Thyroid gland (tissue), 4 donors: ENCODE measurements at regions not wholly inside any gene's neighbourhood (a gene's known extent, or its start where the extent isn't known, plus 50 kb on each side); places are given as distances from the start of the nearest gene placed in this dataset.
A peak's percentile ranks its signal among the peaks of the same experiment; 100 is the strongest.

Experiments
- DNase-seq, 2 donors: peaks; one replicate each; pipeline ENCODE4 v3.0.0-alpha.2; 2019
- H3K27ac ChIP-seq, 3 donors: fragments of 200-600 bp; sonication (generic); 1 replicate in 2 of 3; 2 replicates in 1 of 3; pipeline ENCODE4 v1.5.1; 2016 to 2019; ENCODE audit warnings: mild to moderate bottlenecking in 1 of 3, moderate library complexity in 1 of 3
- H3K27me3 ChIP-seq: fragments of 200-600 bp; sonication (generic); one replicate; pipeline ENCODE4 v1.5.1; 2019
- H3K36me3 ChIP-seq, 2 donors: fragments of 200-600 bp; sonication (generic); one replicate each; pipeline ENCODE4 v1.5.1; 2016 to 2019
- H3K4me1 ChIP-seq, 2 donors: fragments of 200-600 bp; sonication (generic); one replicate each; pipeline ENCODE4 v1.5.1; 2017 to 2019
- H3K4me3 ChIP-seq, 3 donors: fragments of 200-600 bp; sonication (generic); replicated peaks in 1 of 3; 1 replicate in 2 of 3; 2 replicates in 1 of 3; pipeline ENCODE4 v1.5.1; 2016; ENCODE audit warnings: mild to moderate bottlenecking in 1 of 3
- H3K9me3 ChIP-seq: fragments of 200-600 bp; sonication (generic); one replicate; pipeline ENCODE4 v1.5.1; 2017
- POLR2A ChIP-seq, 2 donors: fragments of 450-650 bp; IDR thresholded peaks; one replicate each; pipeline ENCODE4 v1.6.1; 2017; ENCODE audit warnings: antibody characterized with exemption in 2 of 2, mild to moderate bottlenecking in 2 of 2, moderate library complexity in 1 of 2
- WGBS, 2 donors: methylation state at CpG; one replicate each; pipeline ENCODE4 v1.1.5; 2017; 5-methylcytosine and 5-hydroxymethylcytosine counted together
- intact Hi-C: fragments of 100-400 bp; cut with DNase I; formaldehyde crosslinking; loops from one replicate; pipeline ENCODE4 v1.15.1; 2023
- TF ChIP-seq, protein P1 (sequence below), 6 experiments: fragments of 200-600 bp in 3 of 6; fragments of 450-650 bp in 3 of 6; sonication (generic) in 3 of 6; IDR thresholded peaks; one replicate each; pipeline ENCODE4 v1.5.1; 2016 to 2019; ENCODE audit warnings: antibody characterized with exemption in 6 of 6, mild to moderate bottlenecking in 2 of 6, inconsistent platforms in 1 of 6, moderate library complexity in 1 of 6

DNA sequence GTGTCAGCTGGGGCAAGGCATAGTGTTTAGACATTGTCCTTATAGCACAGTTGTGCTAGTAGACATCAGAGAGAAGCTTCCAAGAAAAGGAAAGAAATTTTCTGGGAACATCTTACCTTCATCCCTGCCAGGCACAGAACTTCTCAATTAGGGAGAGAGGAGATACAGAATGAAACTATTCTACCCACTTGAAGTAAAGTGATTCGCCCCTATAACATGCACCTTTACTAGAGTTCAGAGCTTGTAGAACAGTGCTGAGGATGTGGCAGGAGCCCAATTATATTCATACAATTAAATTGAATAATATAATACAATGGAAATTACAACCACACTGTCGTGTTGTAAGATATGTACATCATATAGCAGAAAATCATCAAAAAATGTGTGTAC is 1063.9 kb upstream of the CITED2 start:
- H3K4me3 ChIP-seq, result no peak overlapping the region
- TF ChIP-seq, protein P1, sequence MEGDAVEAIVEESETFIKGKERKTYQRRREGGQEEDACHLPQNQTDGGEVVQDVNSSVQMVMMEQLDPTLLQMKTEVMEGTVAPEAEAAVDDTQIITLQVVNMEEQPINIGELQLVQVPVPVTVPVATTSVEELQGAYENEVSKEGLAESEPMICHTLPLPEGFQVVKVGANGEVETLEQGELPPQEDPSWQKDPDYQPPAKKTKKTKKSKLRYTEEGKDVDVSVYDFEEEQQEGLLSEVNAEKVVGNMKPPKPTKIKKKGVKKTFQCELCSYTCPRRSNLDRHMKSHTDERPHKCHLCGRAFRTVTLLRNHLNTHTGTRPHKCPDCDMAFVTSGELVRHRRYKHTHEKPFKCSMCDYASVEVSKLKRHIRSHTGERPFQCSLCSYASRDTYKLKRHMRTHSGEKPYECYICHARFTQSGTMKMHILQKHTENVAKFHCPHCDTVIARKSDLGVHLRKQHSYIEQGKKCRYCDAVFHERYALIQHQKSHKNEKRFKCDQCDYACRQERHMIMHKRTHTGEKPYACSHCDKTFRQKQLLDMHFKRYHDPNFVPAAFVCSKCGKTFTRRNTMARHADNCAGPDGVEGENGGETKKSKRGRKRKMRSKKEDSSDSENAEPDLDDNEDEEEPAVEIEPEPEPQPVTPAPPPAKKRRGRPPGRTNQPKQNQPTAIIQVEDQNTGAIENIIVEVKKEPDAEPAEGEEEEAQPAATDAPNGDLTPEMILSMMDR (IDR thresholded peaks at IDR 0.05), result no peak
- TF ChIP-seq POLR2A (IDR thresholded peaks at IDR 0.05), result no peak
- intact Hi-C loops, result no loop called here
- H3K4me1 ChIP-seq, result peaks cover 0 to 12% of the 10 kb centered on the region in 2 donors
- H3K27me3 ChIP-seq, result no peaks in the 10 kb centered on the region
- H3K27ac ChIP-seq, result peak overlapping the region in 1 of 3 donors; percentile 12
- DNase-seq, result no peak
- WGBS, 2 donors, result 95 to 97% methylated on average over 2 of the region's 2 CpGs
- H3K36me3 ChIP-seq, result no peaks in the 10 kb centered on the region
- H3K9me3 ChIP-seq, result no peaks in the 10 kb centered on the region

DNA sequence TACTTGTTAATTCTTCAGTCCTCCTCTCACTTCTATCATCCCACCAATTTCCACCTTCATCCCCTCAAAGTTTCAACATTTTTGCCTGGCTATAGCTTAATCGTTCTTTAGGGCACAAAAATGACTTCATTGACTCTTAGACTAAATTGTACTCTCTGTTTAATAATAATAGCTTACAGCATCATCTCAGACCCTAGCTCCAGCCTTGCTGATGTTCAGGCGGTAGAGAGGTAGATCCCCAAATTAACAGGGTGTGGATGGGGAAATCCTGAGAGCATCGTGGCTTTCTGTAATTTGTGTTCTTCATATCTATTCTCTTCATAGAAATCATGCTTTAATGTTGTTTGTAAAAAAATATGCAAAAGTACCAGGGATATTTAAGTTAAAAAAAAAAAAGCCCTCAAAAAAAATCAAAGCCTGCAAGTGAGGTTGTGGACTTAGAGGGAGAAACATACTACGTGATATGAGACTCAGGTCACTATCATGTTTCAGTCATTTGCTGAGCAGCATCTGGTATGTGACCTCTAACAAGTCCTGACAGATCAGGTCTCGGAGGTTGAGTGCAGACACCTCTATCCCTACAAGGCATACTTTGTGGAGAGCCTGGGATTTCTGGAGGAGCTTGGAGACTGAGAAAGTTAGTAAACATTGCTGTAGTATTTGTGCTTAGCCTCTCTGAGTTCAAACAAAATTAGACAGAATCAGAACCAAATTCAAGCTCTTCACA is 1063.3 kb upstream of the CITED2 start:
- Histone ChIP-seq H3K4me3 (no peak overlapping the region), H3K27me3 (no peaks in the 10 kb centered on the region), H3K9me3 (no peaks in the 10 kb centered on the region), H3K36me3 (no peaks in the 10 kb centered on the region), H3K4me1 (peaks cover 0 to 12% of the 10 kb centered on the region in 2 donors), H3K27ac (peak overlapping the region in 1 of 3 donors; percentile 12)
- 89 to 93% methylated on average over 5 of the region's 5 CpGs for WGBS, 2 donors
- intact Hi-C loops, result no loop called here
- no peak for DNase-seq
- TF ChIP-seq, protein P1 (IDR thresholded peaks at IDR 0.05), result no peak
- TF ChIP-seq POLR2A (IDR thresholded peaks at IDR 0.05), result no peak

DNA sequence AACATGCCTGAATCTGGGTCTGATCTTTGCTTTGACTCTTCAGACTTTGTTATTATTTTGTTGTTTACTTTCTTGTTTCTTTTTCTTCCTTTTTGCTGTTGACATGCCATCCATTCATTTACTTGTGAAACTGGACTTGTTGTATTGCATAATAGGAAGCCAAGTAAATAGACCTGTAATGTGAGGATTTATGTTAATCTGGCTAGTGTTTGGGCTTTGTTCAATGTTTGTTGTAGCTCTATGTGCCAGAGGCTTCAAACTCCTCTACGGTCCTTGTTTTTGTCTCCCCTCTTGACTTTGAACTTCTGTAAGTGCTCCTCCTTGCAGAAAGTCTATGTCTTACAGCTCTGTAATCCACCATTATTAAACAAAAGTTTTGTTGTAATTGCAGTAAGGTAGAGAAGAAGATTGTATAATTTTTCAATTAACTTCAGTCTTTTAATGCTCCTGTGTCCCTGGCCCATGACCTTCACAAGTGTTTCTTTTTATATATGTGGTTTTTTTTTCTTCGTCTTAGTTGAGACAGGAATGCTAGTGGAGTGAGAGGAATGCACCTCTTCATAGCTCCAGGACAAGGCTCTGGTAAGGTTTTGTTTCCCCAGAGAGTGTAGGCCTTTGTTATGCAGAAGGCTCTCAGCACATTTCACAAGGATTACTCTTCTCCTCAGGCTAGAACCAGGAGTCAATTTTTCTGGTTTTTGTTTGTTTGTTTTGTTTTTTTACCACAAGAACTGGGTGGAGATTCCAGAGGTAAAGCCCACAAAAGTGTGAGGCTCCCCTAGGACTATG is 1061.8 kb upstream of the CITED2 start:
- peak overlapping the region; percentile 33 to 73 (median 45) for H3K27ac ChIP-seq
- peak in 1 of 2 donors; percentile 4 for DNase-seq
- H3K4me3 ChIP-seq, result no peak overlapping the region
- no peaks in the 10 kb centered on the region for H3K9me3 ChIP-seq
- H3K27me3 ChIP-seq, result no peaks in the 10 kb centered on the region
- 22 to 42% methylated on average over 2 of the region's 2 CpGs for WGBS, 2 donors
- TF ChIP-seq, protein P1 (IDR thresholded peaks at IDR 0.05), result no peak
- TF ChIP-seq POLR2A (IDR thresholded peaks at IDR 0.05), result peak in 1 of 2 donors; percentile 9
- no peaks in the 10 kb centered on the region for H3K36me3 ChIP-seq
- peaks cover 0 to 10% of the 10 kb centered on the region in 2 donors for H3K4me1 ChIP-seq
- intact Hi-C loops, result no loop called here

DNA sequence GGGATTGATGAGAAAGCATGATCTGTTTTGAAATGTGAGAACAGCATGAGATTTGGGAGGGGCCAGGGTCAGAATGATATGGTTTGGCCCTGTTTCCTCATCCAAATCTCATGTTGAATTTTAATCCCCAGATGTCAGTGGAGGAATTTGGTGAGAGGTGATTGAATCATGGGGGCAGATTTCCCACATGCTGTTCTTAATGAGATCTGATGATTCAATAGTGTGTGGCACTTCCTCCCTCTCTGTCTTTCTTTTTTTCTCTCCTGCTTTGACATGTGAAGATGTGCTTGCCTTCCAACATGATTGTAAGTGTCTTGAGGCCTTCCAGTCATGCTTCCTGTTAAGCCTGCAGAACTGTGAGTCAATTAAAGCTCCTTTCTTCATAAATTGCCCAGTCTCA is 1060.3 kb upstream of the CITED2 start:
- H3K9me3 ChIP-seq, result no peaks in the 10 kb centered on the region
- H3K36me3 ChIP-seq, result no peaks in the 10 kb centered on the region
- H3K4me3 ChIP-seq, result no peak overlapping the region
- TF ChIP-seq, protein P1 (IDR thresholded peaks at IDR 0.05), result no peak
- TF ChIP-seq POLR2A (IDR thresholded peaks at IDR 0.05), result no peak
- H3K27me3 ChIP-seq, result no peaks in the 10 kb centered on the region
- intact Hi-C loops, result no loop called here
- H3K4me1 ChIP-seq, result no peaks in the 10 kb centered on the region
- H3K27ac ChIP-seq, result no peak overlapping the region
- DNase-seq, result no peak

DNA sequence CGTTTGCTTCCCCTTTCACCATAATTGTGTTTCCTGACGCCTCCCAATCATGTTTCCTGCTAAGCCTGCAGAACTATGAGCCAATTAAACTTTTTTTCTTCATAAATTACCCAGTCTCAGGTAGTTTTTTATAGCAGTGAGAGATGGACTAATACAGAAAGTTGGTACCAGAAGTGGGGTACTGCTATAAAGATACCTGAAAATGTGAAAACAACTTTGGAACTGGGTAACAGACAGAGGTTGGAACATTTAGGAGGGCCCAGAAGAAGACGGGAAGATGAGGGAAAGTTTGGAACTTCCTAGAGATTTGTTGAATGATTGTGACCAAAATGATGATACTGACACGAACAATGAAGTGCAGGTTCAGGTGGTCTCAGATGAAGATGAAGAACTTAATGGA is 1058.6 kb upstream of the CITED2 start:
- TF ChIP-seq, protein P1 (IDR thresholded peaks at IDR 0.05), result no peak
- no peak for TF ChIP-seq POLR2A (IDR thresholded peaks at IDR 0.05)
- Histone ChIP-seq H3K4me3 (no peak overlapping the region), H3K27ac (no peak overlapping the region), H3K36me3 (no peaks in the 10 kb centered on the region), H3K9me3 (no peaks in the 10 kb centered on the region), H3K4me1 (no peaks in the 10 kb centered on the region), H3K27me3 (no peaks in the 10 kb centered on the region)
- DNase-seq, result no peak
- 94 to 95% methylated on average over 4 of the region's 4 CpGs for WGBS, 2 donors
- intact Hi-C loops, result no loop called here
